NOMO-1 treated with dmso at 0.1 percent for 144 hours (cell line): ENCODE measurements at regions not wholly inside any gene's neighbourhood (a gene's known extent, or its start where the extent isn't known, plus 50 kb on each side); places are given as distances from the start of the nearest gene placed in this dataset.

ENCODE experiments used
- DNase-seq: peaks from one replicate; lab custom pipeline; 2025; ENCODE audit not compliant: unreplicated experiment; lab: John Stamatoyannopoulos, UW

- no peak for DNase-seq
Observed at GRCh38 chr4:3705236-3705987, 60.8 kb upstream of the ADRA2C start.

GRCh38 chr4:3704669-3705068 is 61.5 kb upstream of the ADRA2C start:
- no peak for DNase-seq

- no peak for DNase-seq
Observed at GRCh38 chr4:3703677-3704521, 62.3 kb upstream of the ADRA2C start.

GRCh38 chr4:3703343-3703676 is 62.9 kb upstream of the ADRA2C start:
- no peak for DNase-seq

- no peak for DNase-seq
Observed at GRCh38 chr4:3702561-3703221, 63.5 kb upstream of the ADRA2C start.

- no peak for DNase-seq
Observed at GRCh38 chr4:3701736-3702560, 64.2 kb upstream of the ADRA2C start.

- DNase-seq, result no peak
Observed at GRCh38 chr4:3701271-3701734, 64.9 kb upstream of the ADRA2C start.

- no peak for DNase-seq
Observed at GRCh38 chr4:3700736-3701135, 65.4 kb upstream of the ADRA2C start.

- no peak for DNase-seq
Observed at GRCh38 chr4:3700223-3700622, 66.0 kb upstream of the ADRA2C start.

- DNase-seq, result no peak
Observed at GRCh38 chr4:3699678-3700077, 66.5 kb upstream of the ADRA2C start.

- DNase-seq, result no peak
Observed at GRCh38 chr4:3699261-3699660, 66.9 kb upstream of the ADRA2C start.

- DNase-seq, result no peak
Observed at GRCh38 chr4:3697033-3697432, 69.2 kb upstream of the ADRA2C start.

GRCh38 chr4:3690551-3691152 is 75.5 kb upstream of the ADRA2C start:
- no peak for DNase-seq

- no peak for DNase-seq
Observed at GRCh38 chr4:3689576-3690550, 76.3 kb upstream of the ADRA2C start.

GRCh38 chr4:3689006-3689405 is 77.2 kb upstream of the ADRA2C start:
- DNase-seq, result no peak

- no peak for DNase-seq
Observed at GRCh38 chr4:3688018-3688998, 77.9 kb upstream of the ADRA2C start.

GRCh38 chr4:3687538-3687937 is 78.6 kb upstream of the ADRA2C start:
- no peak for DNase-seq

GRCh38 chr4:3686753-3687152 is 79.4 kb upstream of the ADRA2C start:
- DNase-seq, result no peak
